HK-2 (cell line): ENCODE measurements at regions not wholly inside any gene's neighbourhood (a gene's known extent, or its start where the extent isn't known, plus 50 kb on each side); places are given as distances from the start of the nearest gene placed in this dataset.

Experiments used
- DNase-seq: peaks from one replicate; pipeline ENCODE4 v3.0.0-alpha.2; 2018; ENCODE audit not compliant: unreplicated experiment

DNA sequence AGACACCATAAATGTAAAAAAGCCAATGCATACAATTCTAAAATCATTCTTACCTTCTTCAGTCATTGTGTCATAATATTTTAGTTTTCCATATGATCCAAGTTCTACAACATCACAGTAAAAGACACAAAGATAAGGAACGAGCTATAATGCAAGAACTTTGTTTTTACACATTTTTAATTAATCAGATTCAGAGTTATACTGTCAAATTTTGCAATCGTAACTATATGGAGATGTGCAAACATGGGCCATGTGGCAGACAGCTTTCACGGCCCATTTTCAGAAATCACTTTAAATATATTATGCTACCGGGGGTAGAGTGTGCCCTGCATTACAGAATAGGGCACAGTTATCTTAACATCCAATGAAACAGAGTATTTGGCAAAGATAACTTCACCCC is 188.4 kb downstream of the ACER2 start:
- no peak for DNase-seq

- no peak for DNase-seq
Measured at GRCh38 chr9:19595003-19595402, 186.2 kb downstream of the ACER2 start.

GRCh38 chr9:19587678-19588077 is 178.9 kb downstream of the ACER2 start:
- DNase-seq, result no peak

DNA sequence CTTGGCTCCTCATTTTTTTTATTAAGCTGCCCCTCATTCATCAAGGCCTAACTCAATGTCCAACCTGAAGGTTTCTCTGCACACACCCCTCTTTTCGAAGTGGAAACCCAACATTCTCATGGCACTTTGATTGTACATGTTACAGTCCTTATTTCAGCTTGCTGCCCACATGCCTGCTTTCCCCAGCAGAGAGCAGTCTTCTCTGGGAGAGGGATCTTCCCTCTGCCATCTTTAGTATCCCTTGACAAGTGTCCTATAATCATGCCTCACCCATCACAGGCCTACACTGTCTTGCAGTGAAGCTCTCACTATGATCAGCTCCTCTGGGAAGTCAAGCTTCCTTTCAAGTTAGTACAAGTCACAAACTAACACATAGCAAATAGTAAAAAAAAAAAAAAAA is 175.1 kb downstream of the ACER2 start:
- no peak for DNase-seq

DNA sequence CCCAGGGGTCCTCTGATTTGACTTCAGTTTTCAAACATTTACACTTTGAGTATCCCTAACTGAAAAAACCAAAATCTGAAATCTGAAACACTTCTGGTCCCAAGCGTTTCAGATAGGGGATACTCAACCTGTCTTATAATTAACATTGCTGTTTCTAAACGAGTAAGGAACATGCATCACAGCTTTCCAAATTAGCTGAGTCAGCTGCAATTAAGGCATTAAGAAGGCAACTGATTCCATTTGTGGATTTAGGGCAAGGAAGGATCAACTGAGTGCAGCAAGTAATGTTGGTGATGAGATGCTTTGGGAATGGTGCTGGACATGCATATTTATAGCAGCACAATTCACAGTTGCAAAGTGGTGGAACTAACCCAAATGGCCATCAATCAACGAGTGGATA is 168.6 kb downstream of the ACER2 start:
- DNase-seq, result no peak

- DNase-seq, result no peak
Measured at GRCh38 chr9:19568946-19569345, 160.1 kb downstream of the ACER2 start.

GRCh38 chr9:19564396-19565061 is 155.7 kb downstream of the ACER2 start:
- no peak for DNase-seq

DNA sequence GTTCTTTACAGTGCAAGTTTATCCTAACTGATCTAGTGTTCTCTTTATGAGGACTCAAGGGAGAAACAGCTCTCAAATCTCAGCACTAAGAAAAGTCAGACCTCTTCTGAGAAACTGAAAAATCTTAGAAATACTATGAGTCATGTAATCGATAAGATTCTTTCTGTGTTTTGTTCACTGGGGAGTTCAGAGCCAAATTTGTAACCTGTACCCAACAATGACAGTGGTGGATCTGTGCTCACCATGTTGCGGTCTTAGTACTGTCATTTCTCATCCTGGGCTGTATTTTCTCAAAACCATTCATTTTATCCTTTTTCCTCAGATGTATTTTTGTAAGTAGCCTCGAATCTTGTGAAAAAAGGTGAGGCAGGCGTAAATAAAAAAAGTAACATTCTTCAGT is 146.4 kb downstream of the ACER2 start:
- DNase-seq, result no peak

GRCh38 chr9:19554529-19554928 is 145.7 kb downstream of the ACER2 start:
- DNase-seq, result no peak

DNA sequence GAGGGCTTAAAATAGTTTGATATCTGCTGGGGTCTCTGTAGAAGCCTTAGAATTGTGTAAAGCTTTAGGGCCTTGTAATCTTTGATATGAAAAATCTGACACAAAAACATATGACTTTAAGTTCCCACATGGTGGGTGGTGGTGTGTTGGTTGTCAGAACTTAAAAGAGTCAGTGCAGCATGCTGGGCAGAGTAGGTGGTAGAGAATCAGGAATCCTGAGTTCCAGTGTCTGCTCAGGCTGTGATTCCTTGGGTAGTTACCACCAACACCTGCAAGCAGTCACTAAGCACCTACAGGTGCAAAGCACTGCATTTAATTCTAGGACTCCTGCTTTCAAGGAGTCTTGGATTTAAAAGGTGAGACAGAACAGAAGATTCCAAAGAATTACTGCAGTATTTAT is 144.6 kb downstream of the ACER2 start:
- DNase-seq, result no peak

DNA sequence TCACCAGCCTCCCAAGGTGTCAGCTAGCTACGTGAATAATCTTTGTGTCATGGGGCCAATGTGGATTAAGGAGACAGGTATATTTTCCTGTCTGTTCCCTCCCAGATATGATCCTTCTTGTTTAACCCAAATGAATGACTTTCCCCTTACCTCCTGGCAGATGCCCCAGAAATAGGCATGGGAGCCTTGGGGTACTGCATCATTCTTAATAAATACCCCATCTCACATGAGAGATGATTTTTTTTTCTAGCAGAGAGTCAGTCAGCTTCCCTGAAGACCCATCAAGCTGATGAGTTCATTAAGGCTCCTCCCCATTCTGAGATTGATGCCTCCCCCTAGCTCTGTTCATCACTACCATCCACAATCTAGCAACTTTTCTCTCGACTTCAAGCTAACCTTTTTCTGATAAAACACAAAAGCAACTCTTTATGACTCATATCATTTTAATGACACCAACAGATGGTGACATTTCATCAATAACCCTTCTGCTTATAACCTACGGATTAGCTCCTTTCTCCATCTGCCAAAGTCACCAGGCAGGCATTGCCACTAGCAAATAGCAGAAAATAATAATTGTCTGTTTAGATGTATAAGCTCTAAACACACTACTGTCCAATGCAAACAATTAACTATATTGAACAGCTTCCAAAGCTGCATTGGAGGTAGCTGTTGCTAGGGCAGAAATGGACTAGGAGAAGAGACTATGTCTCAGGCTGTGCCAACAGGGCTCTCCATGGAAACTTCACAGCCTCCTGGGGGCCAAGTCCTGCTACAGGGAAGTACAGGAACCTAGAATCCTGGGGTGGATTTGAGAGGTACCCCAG is 143.7 kb downstream of the ACER2 start:
- no peak for DNase-seq

GRCh38 chr9:19551124-19551929 is 142.5 kb downstream of the ACER2 start:
- DNase-seq, result no peak

GRCh38 chr9:19550009-19550408 is 141.2 kb downstream of the ACER2 start:
- no peak for DNase-seq

DNA sequence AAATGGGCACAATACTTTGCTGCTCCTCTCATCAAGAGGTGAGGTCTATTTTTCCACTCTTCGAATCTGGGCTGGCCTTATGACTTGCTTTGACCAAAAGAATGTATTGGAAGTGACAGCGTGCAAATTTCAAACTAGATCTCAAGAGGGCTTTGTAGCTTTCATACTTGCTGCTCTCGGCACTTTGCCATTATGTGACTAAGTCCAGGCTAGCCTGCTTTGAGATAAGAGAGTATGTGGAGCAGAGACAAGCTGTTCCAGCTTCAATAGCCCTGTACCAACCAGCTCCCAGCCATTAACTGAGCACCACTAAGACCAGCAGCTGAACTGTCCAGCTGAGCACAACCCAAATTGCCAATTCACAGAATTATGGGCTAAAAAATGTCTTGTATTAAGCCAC is 124.6 kb downstream of the ACER2 start:
- DNase-seq, result no peak

DNA sequence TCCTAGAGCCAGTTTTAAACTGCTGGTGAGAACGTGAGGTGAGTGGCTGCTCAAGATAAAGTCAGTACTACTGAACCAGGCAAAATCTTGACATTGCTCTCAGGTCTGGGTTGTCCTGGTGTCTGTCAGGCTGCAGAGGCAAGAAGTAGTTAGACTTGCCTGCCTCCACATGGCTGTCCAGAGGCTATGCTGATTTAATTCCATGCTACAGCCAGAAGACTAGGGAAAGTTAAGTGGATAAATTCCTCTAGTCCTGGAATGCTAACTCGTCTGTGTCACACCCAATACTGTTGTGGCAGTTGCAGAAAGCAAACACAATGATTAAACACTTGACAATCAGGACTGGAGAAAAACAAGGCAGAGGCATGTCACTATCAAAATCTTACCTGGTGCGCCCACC is 118.9 kb downstream of the ACER2 start:
- DNase-seq, result no peak

GRCh38 chr9:19522558-19522957 is 113.7 kb downstream of the ACER2 start:
- DNase-seq, result no peak

GRCh38 chr9:19521205-19521604 is 112.4 kb downstream of the ACER2 start:
- no peak for DNase-seq

DNA sequence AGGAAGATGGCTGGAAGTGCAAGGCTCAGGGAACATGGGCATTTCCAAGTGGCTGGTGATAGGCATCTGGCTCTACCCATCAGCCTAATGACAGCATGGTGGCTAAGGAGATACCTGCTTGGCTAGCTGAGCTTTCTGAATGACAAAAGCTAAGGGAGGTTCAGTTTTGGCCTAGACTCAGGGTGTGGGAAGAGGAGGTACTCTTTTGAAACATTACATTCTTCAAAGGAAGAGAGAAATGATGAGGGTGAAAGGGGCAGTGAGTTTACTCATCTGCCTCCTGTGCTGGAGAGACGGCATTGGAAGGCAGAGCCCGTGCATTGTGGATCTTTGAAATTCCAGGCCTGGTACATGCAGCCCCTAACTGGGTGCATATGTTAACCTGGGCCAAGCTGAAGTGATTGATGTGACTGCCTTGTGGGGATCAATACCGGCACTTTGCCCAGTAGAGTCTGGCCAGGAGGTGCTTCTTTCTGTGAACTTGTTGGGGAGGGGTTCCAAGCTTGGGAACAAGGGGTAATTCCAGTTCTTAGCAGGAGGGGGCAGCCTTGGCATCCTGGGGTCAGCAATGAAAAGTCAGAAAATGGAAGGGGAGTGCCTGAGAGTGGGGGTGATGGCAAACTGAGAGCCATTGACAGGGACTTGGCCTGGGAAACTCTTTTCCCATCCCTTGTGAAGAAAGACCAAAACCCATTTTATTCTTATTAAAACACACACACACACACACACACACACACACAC is 108.6 kb downstream of the ACER2 start:
- no peak for DNase-seq

DNA sequence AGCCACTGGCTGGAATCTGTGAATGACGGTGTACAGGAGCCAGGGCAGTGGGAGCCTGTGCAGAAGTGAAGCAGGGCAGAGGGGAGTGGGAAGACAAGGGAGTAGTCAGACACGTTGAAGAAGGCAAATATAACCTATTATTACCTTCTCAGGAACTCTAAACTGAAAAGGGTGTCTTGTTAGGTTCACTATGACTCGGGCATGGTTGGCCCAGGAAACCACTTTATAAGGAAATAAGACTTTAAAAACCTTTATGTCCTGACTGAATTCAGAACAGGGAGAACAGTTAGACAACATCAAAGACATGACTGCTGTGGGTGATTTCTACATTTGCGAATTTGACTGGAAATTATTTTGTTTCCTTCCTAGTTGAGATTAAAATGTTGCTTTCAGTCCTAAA is 107.5 kb downstream of the ACER2 start:
- DNase-seq, result no peak

GRCh38 chr9:19513671-19514275 is 105.0 kb downstream of the ACER2 start:
- DNase-seq, result no peak

GRCh38 chr9:19512103-19512832 is 103.5 kb downstream of the ACER2 start:
- DNase-seq, result no peak
